ENCODE measurements at regions not wholly inside any gene's neighbourhood (a gene's known extent, or its start where the extent isn't known, plus 50 kb on each side); places are given as distances from the start of the nearest gene placed in this dataset.

DNA sequence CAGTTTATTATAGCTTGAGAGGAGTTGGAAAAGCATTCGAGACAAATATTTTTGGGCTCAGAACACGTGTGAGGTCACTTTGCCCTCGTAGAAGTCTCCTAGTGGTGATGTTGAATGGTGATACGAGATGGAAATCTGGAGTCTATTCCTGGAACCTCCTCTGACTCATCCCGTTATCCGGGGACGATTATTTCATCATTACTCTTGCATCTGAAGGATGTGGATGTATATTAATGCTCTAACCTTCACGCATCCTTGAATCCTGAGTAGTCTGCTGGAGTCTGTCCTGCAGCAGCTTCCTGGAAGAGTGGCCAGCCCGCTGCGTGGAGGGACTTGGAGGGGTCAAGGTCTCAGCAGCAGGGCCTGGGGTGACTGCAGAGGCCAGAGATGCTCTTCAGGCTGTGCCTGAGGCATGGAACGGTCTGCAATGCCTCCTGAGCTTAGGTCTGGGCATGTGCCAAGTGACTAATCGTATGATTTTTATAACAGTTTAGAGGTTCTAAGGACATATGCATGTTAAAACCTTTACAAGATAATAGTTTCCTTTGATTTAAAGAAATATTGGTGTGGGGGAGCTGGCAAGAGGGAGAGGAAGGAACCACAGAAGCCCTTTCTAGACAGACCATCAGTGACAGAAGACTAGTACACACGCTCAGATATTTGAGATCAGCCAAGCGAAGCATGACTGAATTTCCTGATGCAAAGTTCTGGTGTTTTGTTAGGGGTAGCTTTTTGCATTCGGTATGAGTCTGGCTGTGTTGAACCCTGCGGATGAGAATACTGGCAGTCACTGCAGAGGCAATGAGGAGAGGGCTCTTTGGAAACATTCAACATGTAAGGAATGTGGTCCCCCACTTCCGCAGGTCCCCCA, 400.2 kb downstream of the QKI start:
- TF ChIP-seq CSDC2 (CRISPR knock-in tag; IDR thresholded peaks at IDR 0.05) (peak; percentile 15; the same call in 1 of the 2 replicates), ZFP3 (CRISPR knock-in tag; IDR thresholded peaks at IDR 0.05) (peak; percentile 52; the same call in 1 of the 2 replicates)

Data from SK-N-SH treated with all-trans-retinoic acid at 6 μM for 48 hours (cell line).